OCI-LY7 (cell line): ENCODE measurements at regions not wholly inside any gene's neighbourhood (a gene's known extent, or its start where the extent isn't known, plus 50 kb on each side); places are given as distances from the start of the nearest gene placed in this dataset.

ENCODE experiments used
- BruUV-seq: library from RNA; stranded (reverse); fragments of 400-500 nt; replicated peaks from 2 replicates; lab custom pipeline; 2021; lab: Mats Ljungman, UMichigan
- CTCF ChIA-PET: fragments of 300-600 bp; sonication (Branson Sonifier 250); formaldehyde crosslinking; loops from one replicate; lab custom pipeline; 2022; ENCODE audit warnings: antibody characterized with exemption; ENCODE audit not compliant: unreplicated experiment; lab: Charles Lee
- POLR2A ChIA-PET: fragments of 300-600 bp; sonication (Branson Sonifier 250); formaldehyde crosslinking; loops from one replicate; lab custom pipeline; 2022; ENCODE audit warnings: antibody characterized with exemption; lab: Charles Lee
- DNase-seq: peaks from one replicate; pipeline ENCODE4 v3.0.0-alpha.2; 2015; ENCODE audit warnings: low spot score
- H2AFZ ChIP-seq: fragments of 200-600 bp; sonication (generic), shearing (Covaris generic); 2 replicates; pipeline ENCODE4 v1.6.1; 2014; ENCODE audit warnings: mild to moderate bottlenecking, antibody characterized with exemption, low read length, moderate library complexity
- H3K27ac ChIP-seq: fragments of 200-600 bp; sonication (generic); 2 replicates; pipeline ENCODE4 v1.5.1; 2014; ENCODE audit warnings: mixed run types, low read depth, mild to moderate bottlenecking, moderate library complexity, low read length, inconsistent platforms; ENCODE audit not compliant: poor library complexity, severe bottlenecking
- H3K36me3 ChIP-seq: fragments of 200-600 bp; sonication (generic); 2 replicates; pipeline ENCODE4 v1.6.1; 2014; ENCODE audit warnings: mild to moderate bottlenecking, antibody characterized with exemption, low read length, moderate library complexity, mixed read lengths; ENCODE audit not compliant: insufficient read depth
- H3K4me1 ChIP-seq: fragments of 200-600 bp; sonication (generic); 2 replicates; pipeline ENCODE4 v1.5.1; 2014; ENCODE audit warnings: mild to moderate bottlenecking, low read length; ENCODE audit not compliant: insufficient read depth, poor library complexity, severe bottlenecking
- H3K4me2 ChIP-seq: fragments of 200-600 bp; sonication (generic); 2 replicates; pipeline ENCODE4 v1.6.1; 2014; ENCODE audit warnings: mild to moderate bottlenecking, low read length
- H3K4me3 ChIP-seq: fragments of 200-600 bp; sonication (generic); 2 replicates; pipeline ENCODE4 v1.5.1; 2014; ENCODE audit warnings: mild to moderate bottlenecking, low read depth, low read length; ENCODE audit not compliant: poor library complexity, severe bottlenecking
- H3K79me2 ChIP-seq: fragments of 200-600 bp; sonication (generic); 2 replicates; pipeline ENCODE4 v1.6.1; 2016; ENCODE audit warnings: low read depth, mild to moderate bottlenecking, low read length, moderate library complexity, mixed read lengths; ENCODE audit not compliant: insufficient read depth
- H3K9me2 ChIP-seq: fragments of 200-600 bp; sonication (generic); 2 replicates; pipeline ENCODE4 v1.6.1; 2016; ENCODE audit warnings: mild to moderate bottlenecking, low read length, mixed read lengths; ENCODE audit not compliant: insufficient read depth
- H3K9me3 ChIP-seq: fragments of 200-600 bp; sonication (generic); 2 replicates; pipeline ENCODE4 v1.6.1; 2014; ENCODE audit warnings: mild to moderate bottlenecking, mixed run types, low read length, mixed read lengths
- H4K20me1 ChIP-seq: fragments of 200-600 bp; sonication (generic); 2 replicates; pipeline ENCODE4 v1.6.1; 2014; ENCODE audit warnings: mild to moderate bottlenecking, antibody characterized with exemption, low read length, moderate library complexity, mixed read lengths; ENCODE audit not compliant: insufficient read depth
- CTCF ChIP-seq: fragments of 200-600 bp; sonication (generic); conservative IDR thresholded peaks from 2 replicates; pipeline ENCODE4 v1.5.1; 2014; ENCODE audit warnings: mild to moderate bottlenecking, antibody characterized with exemption, low read length, moderate library complexity, mixed read lengths
- EZH2phosphoT487 ChIP-seq: fragments of 200-600 bp; sonication (generic); IDR thresholded peaks from 2 replicates; pipeline ENCODE4 v1.6.1; 2018; ENCODE audit warnings: low read depth, borderline replicate concordance, mild to moderate bottlenecking, mixed run types, antibody characterized with exemption, low read length, moderate library complexity, mixed read lengths
- intact Hi-C: fragments of 100-400 bp; cut with micrococcal nuclease; formaldehyde crosslinking; loops from one replicate; pipeline ENCODE4 v1.10.0; 2022; ENCODE audit not compliant: unreplicated experiment

- TF ChIP-seq CTCF (no peak), EZH2phosphoT487 (no peak)
- intact Hi-C loops: no loop called here
- Histone ChIP-seq H3K36me3 (no peaks in the 10 kb centered on the region), H3K4me3 (no peak overlapping the region), H3K4me2 (no peak overlapping the region), H3K9me3 (no peaks in the 10 kb centered on the region), H3K79me2 (no peaks in the 10 kb centered on the region), H3K9me2 (no peaks in the 10 kb centered on the region; the same call in 1 of the 2 replicates), H3K27ac (no peak overlapping the region), H2AFZ (no peak overlapping the region), H4K20me1 (no peaks in the 10 kb centered on the region), H3K4me1 (no peaks in the 10 kb centered on the region)
- ChIA-PET POLR2A (no interaction called here), CTCF (no interaction called here)
- DNase-seq: no peak
- no TSS peak for BruUV-seq
Observed at GRCh38 chr14:29262979-29263378, 496.4 kb downstream of the FOXG1 start.

GRCh38 chr14:29264865-29265264, 498.3 kb downstream of the FOXG1 start:
- no peaks in the 10 kb centered on the region; the same call in 1 of the 2 replicates for H3K9me2 ChIP-seq
- H3K4me3 ChIP-seq: no peak overlapping the region
- no peaks in the 10 kb centered on the region for H4K20me1 ChIP-seq
- no peaks in the 10 kb centered on the region for H3K9me3 ChIP-seq
- H3K36me3 ChIP-seq: no peaks in the 10 kb centered on the region
- no peak overlapping the region for H3K4me2 ChIP-seq
- no TSS peak for BruUV-seq
- no peak for DNase-seq
- no peaks in the 10 kb centered on the region for H3K79me2 ChIP-seq
- CTCF ChIA-PET: no interaction called here
- no peaks in the 10 kb centered on the region for H3K4me1 ChIP-seq
- POLR2A ChIA-PET: no interaction called here
- H2AFZ ChIP-seq: no peak overlapping the region
- TF ChIP-seq EZH2phosphoT487 (no peak), CTCF (no peak)
- H3K27ac ChIP-seq: no peak overlapping the region
- intact Hi-C loops: no loop called here

GRCh38 chr14:29265852-29266251, 499.3 kb downstream of the FOXG1 start:
- BruUV-seq: no TSS peak
- Histone ChIP-seq H3K4me2 (no peak overlapping the region), H4K20me1 (no peaks in the 10 kb centered on the region), H3K4me1 (no peaks in the 10 kb centered on the region), H3K27ac (no peak overlapping the region), H3K9me2 (no peaks in the 10 kb centered on the region; the same call in 1 of the 2 replicates), H3K4me3 (no peak overlapping the region), H2AFZ (no peak overlapping the region), H3K9me3 (no peaks in the 10 kb centered on the region), H3K79me2 (no peaks in the 10 kb centered on the region), H3K36me3 (no peaks in the 10 kb centered on the region)
- no peak for TF ChIP-seq EZH2phosphoT487
- no peak for TF ChIP-seq CTCF
- ChIA-PET CTCF (no interaction called here), POLR2A (no interaction called here)
- intact Hi-C loops: no loop called here
- DNase-seq: no peak
